Fibroblast of lung (primary cell): ENCODE measurements at regions not wholly inside any gene's neighbourhood (a gene's known extent, or its start where the extent isn't known, plus 50 kb on each side); places are given as distances from the start of the nearest gene placed in this dataset.

ENCODE experiments used
- CTCF ChIP-seq, 2 donors: IDR thresholded peaks in 1 of 2; conservative IDR thresholded peaks in 1 of 2; 1 replicate in 1 of 2; 2 replicates in 1 of 2; pipeline ENCODE4 v1.5.1; 2011 to 2012; ENCODE audit warnings: low read length in 2 of 2, control low read depth in 1 of 2, inconsistent platforms in 1 of 2, low read depth in 1 of 2, mild to moderate bottlenecking in 1 of 2
- EZH2 ChIP-seq: IDR thresholded peaks from 2 replicates; pipeline ENCODE4 v1.5.1; 2012; ENCODE audit warnings: low read length, control low read depth, mild to moderate bottlenecking; ENCODE audit errors: missing control alignments

GRCh38 chr6:112744827-112745226, 397.7 kb downstream of the RFPL4B start:
- TF ChIP-seq CTCF (conservative IDR thresholded peaks at IDR 0.05 in 1 of 2, IDR thresholded peaks at IDR 0.05 in 1 of 2; ENCODE audit: low read depth in 1 of 2, low read length in 2 of 2) (no peak), EZH2 (no peak)
